ENCODE measurements at regions not wholly inside any gene's neighbourhood (a gene's known extent, or its start where the extent isn't known, plus 50 kb on each side); places are given as distances from the start of the nearest gene placed in this dataset.

DNA sequence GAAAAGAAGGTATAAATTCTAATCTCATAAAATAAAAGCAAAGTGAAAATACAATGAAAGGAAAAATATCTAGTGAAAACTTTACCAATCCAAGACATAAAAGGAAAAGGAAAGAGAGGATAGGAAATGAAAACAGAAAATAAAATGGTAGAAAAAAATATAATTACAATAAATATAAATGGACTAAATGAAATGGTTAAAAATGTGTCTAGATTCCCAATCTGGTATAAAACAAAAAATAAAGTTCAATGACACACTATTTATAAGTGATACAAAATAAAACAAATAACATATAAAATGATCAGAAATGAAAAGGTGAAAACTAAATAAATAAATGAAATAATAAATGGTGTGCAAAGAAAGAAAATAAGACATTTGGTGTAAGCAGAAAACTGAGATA lies 516.4 kb upstream of the RORB start:
- in situ Hi-C loops (cut with HindIII; ENCODE audit: low pct_ligation_motif_present, low sequenced_read_pairs): no loop called here
- Histone ChIP-seq H3K36me3 (replicated peaks) (no peaks in the 10 kb centered on the region), H3K27ac (no peak overlapping the region), H3K4me3 (ENCODE audit: low read depth, low read length) (no peak overlapping the region), H3K27me3 (replicated peaks) (no peaks in the 10 kb centered on the region)
- TF ChIP-seq, protein P1, sequence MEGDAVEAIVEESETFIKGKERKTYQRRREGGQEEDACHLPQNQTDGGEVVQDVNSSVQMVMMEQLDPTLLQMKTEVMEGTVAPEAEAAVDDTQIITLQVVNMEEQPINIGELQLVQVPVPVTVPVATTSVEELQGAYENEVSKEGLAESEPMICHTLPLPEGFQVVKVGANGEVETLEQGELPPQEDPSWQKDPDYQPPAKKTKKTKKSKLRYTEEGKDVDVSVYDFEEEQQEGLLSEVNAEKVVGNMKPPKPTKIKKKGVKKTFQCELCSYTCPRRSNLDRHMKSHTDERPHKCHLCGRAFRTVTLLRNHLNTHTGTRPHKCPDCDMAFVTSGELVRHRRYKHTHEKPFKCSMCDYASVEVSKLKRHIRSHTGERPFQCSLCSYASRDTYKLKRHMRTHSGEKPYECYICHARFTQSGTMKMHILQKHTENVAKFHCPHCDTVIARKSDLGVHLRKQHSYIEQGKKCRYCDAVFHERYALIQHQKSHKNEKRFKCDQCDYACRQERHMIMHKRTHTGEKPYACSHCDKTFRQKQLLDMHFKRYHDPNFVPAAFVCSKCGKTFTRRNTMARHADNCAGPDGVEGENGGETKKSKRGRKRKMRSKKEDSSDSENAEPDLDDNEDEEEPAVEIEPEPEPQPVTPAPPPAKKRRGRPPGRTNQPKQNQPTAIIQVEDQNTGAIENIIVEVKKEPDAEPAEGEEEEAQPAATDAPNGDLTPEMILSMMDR (IDR thresholded peaks at IDR 0.05; ENCODE audit: low read depth, low read length, missing control alignments): no peak
- no peak for DNase-seq

DNA sequence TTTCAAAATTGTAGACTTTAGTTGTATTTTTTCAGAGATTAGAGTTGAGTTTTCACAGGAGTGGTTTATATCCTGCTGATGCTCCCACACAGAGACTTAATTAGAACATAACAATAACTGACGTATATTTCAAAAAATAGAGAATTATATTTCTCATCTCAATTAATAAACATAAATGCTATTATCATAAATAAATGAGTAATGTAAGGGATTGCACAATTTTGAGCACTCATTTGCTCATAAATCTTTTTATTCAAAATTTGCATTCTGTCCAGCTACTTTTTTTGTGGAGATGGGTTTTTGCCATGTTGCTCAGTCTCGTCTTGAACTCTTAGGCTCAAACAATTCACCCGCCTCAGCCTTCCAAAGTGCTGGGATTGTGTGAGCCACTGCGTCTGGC lies 515.7 kb upstream of the RORB start:
- no peak overlapping the region for H3K27ac ChIP-seq
- H3K4me3 ChIP-seq (ENCODE audit: low read depth, low read length): no peak overlapping the region
- in situ Hi-C loops (cut with HindIII; ENCODE audit: low pct_ligation_motif_present, low sequenced_read_pairs): no loop called here
- no peaks in the 10 kb centered on the region for H3K36me3 ChIP-seq (replicated peaks)
- no peaks in the 10 kb centered on the region for H3K27me3 ChIP-seq (replicated peaks)
- TF ChIP-seq, protein P1 (IDR thresholded peaks at IDR 0.05; ENCODE audit: low read depth, low read length, missing control alignments): no peak
- no peak for DNase-seq

DNA sequence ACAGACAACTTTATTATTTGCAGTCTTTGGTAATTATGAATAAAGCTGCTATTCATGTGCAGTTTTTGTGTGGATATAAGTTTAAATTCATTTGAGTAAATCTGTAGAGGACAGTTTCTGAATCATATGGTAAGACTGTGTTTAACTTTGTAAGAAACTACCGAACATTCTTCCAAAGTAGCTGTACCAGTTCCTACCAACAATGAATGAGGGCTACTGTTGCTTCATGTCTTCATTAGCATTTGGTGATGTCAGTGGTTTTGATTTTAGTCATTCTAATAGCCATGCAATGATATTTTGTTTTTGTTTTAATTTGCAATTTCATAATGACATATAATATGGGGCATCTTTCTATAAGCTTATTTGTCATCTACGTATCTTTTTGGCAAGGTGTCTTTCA lies 501.3 kb upstream of the RORB start:
- Histone ChIP-seq H3K36me3 (replicated peaks) (no peaks in the 10 kb centered on the region), H3K4me3 (ENCODE audit: low read depth, low read length) (no peak overlapping the region), H3K27me3 (replicated peaks) (no peaks in the 10 kb centered on the region), H3K27ac (no peak overlapping the region)
- TF ChIP-seq, protein P1 (IDR thresholded peaks at IDR 0.05; ENCODE audit: low read depth, low read length, missing control alignments): no peak
- no peak for DNase-seq
- in situ Hi-C loops (cut with HindIII; ENCODE audit: low pct_ligation_motif_present, low sequenced_read_pairs): no loop called here

DNA sequence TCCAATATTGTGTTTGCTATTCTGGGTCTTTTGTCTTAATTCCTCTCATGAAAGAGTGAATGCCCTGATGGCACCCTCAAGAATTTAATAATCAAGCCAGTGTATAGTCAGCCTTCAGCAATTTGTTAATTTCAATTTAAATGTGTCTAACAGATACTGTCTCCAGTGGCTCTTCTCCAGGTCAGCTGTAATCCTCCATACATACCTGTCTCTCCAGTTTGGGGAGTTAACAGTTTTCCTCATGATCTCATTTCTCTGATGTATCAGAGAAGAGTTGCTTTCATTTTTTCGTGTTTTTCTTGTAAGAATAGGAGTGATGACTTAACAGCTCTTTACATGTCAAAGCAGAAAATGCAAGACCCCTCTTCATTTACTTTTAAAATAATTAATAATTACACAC lies 500.3 kb upstream of the RORB start:
- in situ Hi-C loops (cut with HindIII; ENCODE audit: low pct_ligation_motif_present, low sequenced_read_pairs): no loop called here
- Histone ChIP-seq H3K27me3 (replicated peaks) (no peaks in the 10 kb centered on the region), H3K4me3 (ENCODE audit: low read depth, low read length) (no peak overlapping the region), H3K27ac (no peak overlapping the region), H3K36me3 (replicated peaks) (no peaks in the 10 kb centered on the region)
- no peak for DNase-seq
- TF ChIP-seq, protein P1 (IDR thresholded peaks at IDR 0.05; ENCODE audit: low read depth, low read length, missing control alignments): no peak

DNA sequence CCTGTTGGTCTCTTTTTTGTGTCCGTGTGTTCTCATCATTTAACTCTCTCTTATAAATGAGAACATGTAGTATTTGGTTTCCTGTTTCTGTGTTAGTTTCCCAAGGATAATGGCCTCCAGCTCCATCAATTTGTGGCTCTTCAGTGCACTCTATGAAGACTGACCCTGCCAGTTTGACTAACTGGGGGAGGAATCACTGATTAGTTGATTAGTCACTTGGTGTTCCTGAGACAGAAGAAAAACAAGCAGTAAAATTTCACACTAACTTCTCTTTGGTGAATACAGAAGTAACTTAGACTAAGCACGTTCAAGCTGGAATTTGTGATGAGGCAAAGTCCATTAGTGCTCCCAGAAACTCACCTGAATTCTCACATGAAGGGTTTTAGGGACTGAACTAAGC lies 495.8 kb upstream of the RORB start:
- no peaks in the 10 kb centered on the region for H3K27me3 ChIP-seq (replicated peaks)
- in situ Hi-C loops (cut with HindIII; ENCODE audit: low pct_ligation_motif_present, low sequenced_read_pairs): no loop called here
- no peak overlapping the region for H3K27ac ChIP-seq
- TF ChIP-seq, protein P1 (IDR thresholded peaks at IDR 0.05; ENCODE audit: low read depth, low read length, missing control alignments): no peak
- H3K36me3 ChIP-seq (replicated peaks): no peaks in the 10 kb centered on the region
- no peak overlapping the region for H3K4me3 ChIP-seq (ENCODE audit: low read depth, low read length)
- DNase-seq: no peak

DNA sequence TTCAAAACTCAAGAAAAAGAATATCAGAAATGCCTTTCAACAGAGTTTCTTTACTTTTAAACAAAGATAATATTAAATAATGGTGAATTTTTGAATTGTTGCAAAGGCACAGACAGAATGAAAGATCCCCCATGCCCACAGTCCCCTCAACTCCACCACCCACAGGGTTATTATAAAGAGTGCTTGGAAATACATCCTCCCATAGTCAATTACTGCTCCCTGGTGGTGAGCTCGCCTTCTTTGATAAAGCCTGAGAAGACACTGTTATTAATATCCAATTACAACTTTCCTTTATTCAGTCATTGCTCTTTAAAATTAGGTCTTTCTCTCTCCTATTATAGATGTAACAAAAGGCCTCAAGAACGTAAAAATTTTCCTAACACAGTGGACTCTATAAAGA lies 490.2 kb upstream of the RORB start:
- no peak for DNase-seq

More for the DNA sequence above, 490.2 kb upstream of the RORB start:
- Histone ChIP-seq H3K27ac (no peak overlapping the region), H3K4me3 (ENCODE audit: low read depth, low read length) (no peak overlapping the region), H3K36me3 (replicated peaks) (no peaks in the 10 kb centered on the region), H3K27me3 (replicated peaks) (no peaks in the 10 kb centered on the region)
- TF ChIP-seq, protein P1 (IDR thresholded peaks at IDR 0.05; ENCODE audit: low read depth, low read length, missing control alignments): peak; percentile 42
- in situ Hi-C loops (cut with HindIII; ENCODE audit: low pct_ligation_motif_present, low sequenced_read_pairs): no loop called here

All from brain microvascular endothelial cell (primary cell).